ENCODE measurements at regions not wholly inside any gene's neighbourhood (a gene's known extent, or its start where the extent isn't known, plus 50 kb on each side); places are given as distances from the start of the nearest gene placed in this dataset.

DNA sequence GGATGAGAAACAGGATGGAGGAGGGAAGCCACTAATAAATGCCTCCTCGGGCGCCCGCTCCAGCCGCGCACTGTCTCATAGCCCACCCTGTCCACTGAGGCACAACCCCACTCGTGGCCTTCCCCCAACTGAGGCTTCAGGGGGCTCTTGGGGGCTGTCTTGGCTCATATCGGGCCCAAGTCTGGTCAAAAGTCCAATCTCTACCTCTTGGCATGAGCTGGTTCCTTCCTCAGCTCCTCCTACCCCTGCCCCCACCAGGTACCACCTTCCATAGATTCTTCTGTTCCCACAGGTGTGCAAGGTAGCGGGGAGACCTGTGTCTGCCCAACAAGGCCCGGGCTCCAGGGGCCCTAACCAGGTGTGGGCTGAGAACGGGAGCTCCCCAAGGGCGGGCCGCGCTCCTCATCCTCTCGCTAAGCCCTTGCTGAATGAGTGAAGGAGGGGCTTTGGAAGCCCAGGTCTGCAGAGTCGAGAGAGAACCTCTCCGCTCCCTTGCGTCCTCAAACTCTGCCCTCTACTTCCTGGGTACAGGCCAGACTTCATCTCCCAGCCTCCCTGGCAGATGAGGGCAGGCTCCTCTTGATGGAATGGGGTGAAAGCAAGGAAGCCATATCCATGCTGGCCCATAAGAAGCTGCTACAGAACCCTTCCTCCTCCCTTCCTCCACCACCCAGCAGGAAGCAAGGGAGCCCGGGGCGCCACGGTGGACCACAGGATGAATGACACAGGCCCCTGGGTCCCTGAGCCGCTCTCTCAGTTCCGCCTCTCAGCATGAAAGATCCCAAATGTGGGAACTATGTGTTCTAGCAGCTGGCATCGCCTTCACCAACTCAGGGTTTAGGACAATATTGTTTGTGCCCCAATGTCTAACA is 74.7 kb downstream of the PSMG1 start:
- no peak overlapping the region for H3K27ac Mint-ChIP-seq
- H3K4me3 Mint-ChIP-seq = no peak overlapping the region
- no peaks in the 10 kb centered on the region for H3K36me3 Mint-ChIP-seq
- no peaks in the 10 kb centered on the region for H3K9me3 Mint-ChIP-seq
- peaks cover 7% of the 10 kb centered on the region for H3K4me1 Mint-ChIP-seq
- H3K27me3 Mint-ChIP-seq (ENCODE audit: low read depth) = no peaks in the 10 kb centered on the region
- TF ChIP-seq CTCF (IDR thresholded peaks at IDR 0.05; ENCODE audit: unreplicated experiment) = no peak
- DNase-seq (ENCODE audit: low spot score in 2 of 2, unreplicated experiment in 2 of 2) = no peak

DNA sequence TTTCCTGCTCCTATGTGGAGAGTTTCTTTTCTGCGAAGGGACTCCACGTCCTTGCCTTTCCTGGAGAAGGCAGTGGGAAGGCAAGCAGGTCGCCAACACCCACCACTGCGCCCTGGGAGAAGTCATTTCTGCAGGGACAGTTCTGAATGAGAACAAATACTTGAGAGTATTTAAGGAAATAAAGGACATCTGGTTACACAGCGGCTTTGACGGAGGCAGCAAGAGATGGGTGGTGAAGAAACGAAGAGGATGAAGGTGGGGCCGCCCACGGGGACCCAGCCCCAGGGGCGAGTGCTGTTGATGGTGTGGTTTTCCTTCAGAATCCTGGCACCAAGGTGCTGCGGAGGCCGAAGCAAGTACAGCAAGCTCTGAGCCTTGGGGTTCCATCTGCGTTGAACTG is 75.5 kb downstream of the PSMG1 start:
- no peak for DNase-seq (ENCODE audit: low spot score in 2 of 2, unreplicated experiment in 2 of 2)
- Mint-ChIP-seq H3K27ac (no peak overlapping the region), H3K36me3 (no peaks in the 10 kb centered on the region), H3K9me3 (no peaks in the 10 kb centered on the region), H3K4me1 (peaks cover 7% of the 10 kb centered on the region), H3K27me3 (ENCODE audit: low read depth) (peaks cover 4% of the 10 kb centered on the region), H3K4me3 (no peak overlapping the region)
- no peak for TF ChIP-seq CTCF (IDR thresholded peaks at IDR 0.05; ENCODE audit: unreplicated experiment)

DNA sequence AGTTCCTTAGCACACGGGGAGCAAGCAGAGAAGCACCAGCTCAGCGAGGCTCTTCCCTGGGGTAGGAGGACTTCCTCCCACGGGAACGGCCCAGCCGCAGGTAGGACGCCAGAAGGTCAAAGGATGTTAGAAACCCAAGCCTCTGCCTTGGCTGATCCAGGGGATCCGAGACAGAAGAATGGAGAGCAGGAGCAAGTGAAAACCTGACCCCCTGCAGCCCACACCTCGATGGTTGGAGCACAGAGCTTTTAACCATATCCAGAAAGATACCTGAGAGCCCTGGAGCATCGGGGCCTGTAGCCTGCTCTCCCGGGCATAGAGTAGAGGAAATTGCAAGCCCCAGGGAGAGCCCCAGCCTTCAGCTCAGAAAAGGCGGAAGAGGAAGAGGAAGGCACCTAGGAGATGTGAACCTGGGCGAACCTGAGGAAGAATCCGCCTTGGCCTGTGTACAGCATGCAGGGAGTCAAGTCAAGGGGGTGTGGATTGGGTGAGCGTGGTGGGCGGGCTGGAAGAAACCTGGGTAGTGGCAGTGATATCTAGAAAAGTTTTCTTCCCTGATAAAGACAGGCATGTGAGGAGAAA is 76.3 kb downstream of the PSMG1 start:
- TF ChIP-seq CTCF (IDR thresholded peaks at IDR 0.05; ENCODE audit: unreplicated experiment) = no peak
- H3K27me3 Mint-ChIP-seq (ENCODE audit: low read depth) = peaks cover 4% of the 10 kb centered on the region
- DNase-seq (ENCODE audit: low spot score in 2 of 2, unreplicated experiment in 2 of 2) = no peak
- H3K36me3 Mint-ChIP-seq = no peaks in the 10 kb centered on the region
- H3K9me3 Mint-ChIP-seq = no peaks in the 10 kb centered on the region
- no peak overlapping the region for H3K4me3 Mint-ChIP-seq
- peaks cover 7% of the 10 kb centered on the region for H3K4me1 Mint-ChIP-seq
- no peak overlapping the region for H3K27ac Mint-ChIP-seq

- H3K4me1 Mint-ChIP-seq = peaks cover 7% of the 10 kb centered on the region
- no peak for TF ChIP-seq CTCF (IDR thresholded peaks at IDR 0.05; ENCODE audit: unreplicated experiment)
- no peak for DNase-seq (ENCODE audit: low spot score in 2 of 2, unreplicated experiment in 2 of 2)
- H3K27ac Mint-ChIP-seq = no peak overlapping the region
- H3K36me3 Mint-ChIP-seq = no peaks in the 10 kb centered on the region
- no peak overlapping the region for H3K4me3 Mint-ChIP-seq
- peaks cover 4% of the 10 kb centered on the region for H3K27me3 Mint-ChIP-seq (ENCODE audit: low read depth)
- no peaks in the 10 kb centered on the region for H3K9me3 Mint-ChIP-seq
Observed at GRCh38 chr21:39105836-39106235, 77.4 kb downstream of the PSMG1 start.

DNA sequence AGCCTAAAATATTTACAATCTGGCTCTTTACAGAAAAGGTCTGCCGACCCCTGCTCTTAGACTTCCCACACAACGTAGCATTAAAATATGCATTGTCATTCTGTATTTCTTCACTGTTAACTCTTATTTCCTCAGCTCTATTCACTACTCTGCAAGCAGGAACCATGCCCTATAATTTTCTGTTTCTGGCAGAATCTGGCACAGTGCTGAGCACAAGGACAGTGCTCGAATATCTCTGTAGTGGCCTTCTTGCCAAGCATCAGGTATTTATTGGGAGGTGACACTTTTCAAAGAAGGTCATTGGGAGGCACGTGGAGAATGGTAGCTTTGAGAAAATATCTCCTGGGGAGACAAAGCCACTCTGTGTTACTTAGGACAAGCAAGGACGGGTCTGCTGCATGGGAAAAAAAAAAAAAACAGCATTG is 77.9 kb downstream of the PSMG1 start:
- no peak for DNase-seq (ENCODE audit: low spot score in 2 of 2, unreplicated experiment in 2 of 2)
- no peak overlapping the region for H3K27ac Mint-ChIP-seq
- no peak overlapping the region for H3K4me3 Mint-ChIP-seq
- H3K36me3 Mint-ChIP-seq = no peaks in the 10 kb centered on the region
- no peak for TF ChIP-seq CTCF (IDR thresholded peaks at IDR 0.05; ENCODE audit: unreplicated experiment)
- peaks cover 4% of the 10 kb centered on the region for H3K27me3 Mint-ChIP-seq (ENCODE audit: low read depth)
- H3K4me1 Mint-ChIP-seq = peaks cover 7% of the 10 kb centered on the region
- H3K9me3 Mint-ChIP-seq = no peaks in the 10 kb centered on the region

All from mesothelial cell of epicardium (in vitro differentiated cells).